ENCODE measurements at regions not wholly inside any gene's neighbourhood (a gene's known extent, or its start where the extent isn't known, plus 50 kb on each side); places are given as distances from the start of the nearest gene placed in this dataset.

DNA sequence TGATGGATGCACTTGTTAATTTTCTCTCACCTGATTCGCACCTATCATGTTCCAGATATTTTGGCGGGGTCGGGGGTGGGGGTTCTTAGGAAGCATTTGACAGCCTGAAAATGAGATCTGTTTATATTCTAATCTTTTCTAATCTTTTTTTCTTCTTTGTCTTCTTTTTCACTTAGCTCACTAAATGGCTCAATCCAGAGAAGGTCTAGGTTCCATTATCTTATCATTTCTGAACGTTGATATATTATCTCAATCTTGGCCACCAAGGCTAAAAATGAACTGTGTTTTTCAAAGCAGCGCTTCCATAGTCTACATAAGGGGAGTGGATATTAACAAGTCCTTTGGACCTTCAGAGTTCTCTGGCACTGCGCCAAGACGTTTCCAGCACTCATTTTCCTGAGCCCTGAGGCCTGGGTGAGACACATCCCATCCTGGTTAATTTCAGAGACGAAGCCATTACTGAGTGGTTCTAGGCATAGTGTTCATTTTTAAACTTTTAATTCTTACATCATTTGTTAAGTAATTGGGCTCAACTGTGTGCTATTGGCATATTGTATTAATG lies 229.0 kb downstream of the SOX11 start:
- no peak for DNase-seq

DNA sequence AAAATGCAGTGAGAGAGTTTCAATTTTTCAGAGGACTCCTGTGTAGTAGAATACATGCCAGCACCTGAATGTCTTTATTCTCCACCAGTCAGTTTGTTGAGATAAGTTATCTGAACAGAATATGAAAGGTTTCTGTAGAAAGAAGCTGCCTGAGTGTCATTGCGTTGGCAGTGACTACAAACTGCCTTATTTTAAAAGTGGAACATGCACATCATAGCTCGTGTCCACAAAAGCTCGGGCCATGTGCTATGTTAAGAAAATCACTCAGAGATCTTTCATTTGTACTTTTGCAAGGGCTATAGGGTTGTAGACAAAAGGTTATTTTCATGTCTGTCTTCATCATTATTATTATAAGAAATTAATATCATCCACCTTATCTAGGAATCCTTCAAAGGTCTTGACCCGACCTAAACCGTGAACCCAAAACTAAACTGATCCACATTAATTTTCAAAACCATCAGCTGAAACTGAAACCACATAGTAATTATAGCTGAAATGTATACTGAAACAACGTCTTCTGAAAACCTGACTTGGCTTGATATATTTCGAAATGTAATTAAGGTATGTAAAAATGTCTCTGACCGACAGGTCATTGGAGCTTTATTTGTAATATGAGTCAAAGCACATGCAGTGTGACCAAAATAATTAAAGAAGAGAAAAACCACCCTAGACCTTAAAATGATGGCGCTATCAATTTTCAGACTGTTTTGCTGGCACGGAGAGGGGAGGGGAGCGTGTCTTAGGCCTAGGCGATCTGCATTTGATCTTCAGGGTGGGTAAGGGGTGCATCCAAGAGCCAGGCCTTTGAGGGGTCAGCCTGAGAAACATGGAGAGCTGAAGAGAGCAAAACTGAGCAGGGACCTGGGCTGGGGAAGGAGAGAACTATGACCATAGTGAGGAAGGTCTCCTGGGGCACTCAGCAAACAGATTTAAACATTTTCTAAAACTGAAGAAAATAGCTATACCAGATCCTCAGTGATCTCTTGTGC lies 232.1 kb downstream of the SOX11 start:
- DNase-seq = no peak

DNA sequence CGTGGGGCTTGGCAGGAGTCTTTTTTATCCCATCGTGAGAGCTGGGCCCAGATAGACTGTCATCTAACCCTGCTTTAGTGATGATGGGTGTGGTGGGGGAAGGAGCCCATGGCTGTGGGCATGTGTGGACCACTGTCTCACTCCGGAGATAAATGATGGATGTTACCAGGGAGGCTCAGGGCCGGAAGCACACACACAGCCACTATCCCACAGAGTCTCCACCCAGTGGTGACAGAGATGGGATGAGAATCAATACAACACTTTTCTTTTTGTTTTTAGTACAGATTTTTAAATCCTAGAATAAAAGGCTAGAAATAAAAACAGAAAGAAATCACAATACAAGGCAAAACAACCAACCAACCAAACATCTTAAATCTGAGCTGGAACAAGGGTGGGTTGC lies 233.4 kb downstream of the SOX11 start:
- DNase-seq = no peak

DNA sequence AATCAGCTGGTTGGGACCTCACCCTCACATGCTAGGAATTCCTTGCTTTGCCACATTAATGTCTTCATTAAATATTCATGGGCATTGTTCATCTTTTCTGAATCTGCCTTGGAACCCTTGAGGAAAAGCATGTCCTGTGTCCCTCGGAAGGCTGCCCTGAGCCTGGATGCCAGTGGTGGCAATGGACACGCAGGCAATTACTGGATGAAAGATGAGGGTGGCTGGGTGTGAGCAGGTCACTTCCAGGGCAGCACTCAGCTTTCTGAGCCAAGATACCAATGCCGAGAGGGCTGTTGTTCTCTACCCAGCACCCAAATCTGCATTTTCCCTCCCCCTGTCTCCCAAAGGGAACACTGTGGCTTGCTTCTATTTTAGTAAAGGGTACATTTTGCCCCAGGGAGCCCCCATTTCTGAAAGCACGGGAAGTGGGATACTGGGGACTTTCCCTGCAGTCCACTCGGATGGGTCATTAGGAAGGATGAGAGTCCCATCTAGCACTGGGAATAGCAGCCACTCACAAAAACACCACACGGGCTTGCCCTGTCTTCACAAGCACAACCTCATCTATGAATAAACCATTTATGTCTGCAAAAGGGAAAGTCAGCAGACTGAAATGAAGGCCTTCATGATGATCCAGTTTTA lies 234.8 kb downstream of the SOX11 start:
- DNase-seq = no peak

DNA sequence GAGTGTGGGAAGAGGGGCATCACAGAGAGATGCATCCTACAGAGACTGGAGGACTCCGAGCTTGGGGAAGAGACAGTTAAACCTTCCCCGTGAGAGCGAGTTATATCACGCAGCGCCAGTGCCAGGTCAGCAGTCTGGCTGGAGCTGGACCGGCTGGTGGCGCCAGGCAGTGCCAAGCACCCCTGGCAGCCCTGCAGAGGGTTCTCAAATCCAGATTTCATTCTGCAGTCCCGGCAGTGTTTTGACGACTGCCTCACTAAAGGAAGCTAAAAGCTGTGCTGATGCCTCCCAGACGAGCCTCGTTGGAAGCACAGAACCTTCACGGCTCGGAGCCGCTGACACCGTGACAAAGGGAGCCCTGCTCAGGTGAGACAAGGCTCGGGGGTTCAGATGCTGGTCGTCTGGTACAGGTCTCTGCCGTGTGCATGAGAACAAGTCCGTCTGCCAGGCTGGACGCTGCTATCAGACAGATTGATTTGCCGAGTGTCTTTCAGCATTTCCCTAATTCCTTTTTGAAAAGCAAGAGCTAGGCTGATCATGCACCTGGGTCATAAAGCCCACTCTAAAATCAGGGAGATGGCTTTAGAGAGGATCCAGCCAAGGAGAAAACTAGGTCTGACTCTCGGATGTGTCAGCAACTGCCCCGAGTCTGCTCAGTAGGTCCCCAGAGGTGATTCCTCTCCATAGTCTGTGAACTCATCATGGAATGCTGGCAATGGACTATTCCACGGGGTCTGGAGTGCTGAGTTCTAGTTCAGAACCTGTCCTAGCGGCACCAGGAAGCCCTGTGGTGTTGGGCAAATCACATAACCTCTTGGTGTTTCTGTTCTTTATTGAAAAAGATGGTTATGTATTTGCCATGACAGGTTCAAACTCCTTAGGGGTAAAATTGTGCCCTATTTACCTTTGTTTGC lies 240.6 kb downstream of the SOX11 start:
- no peak for DNase-seq

DNA sequence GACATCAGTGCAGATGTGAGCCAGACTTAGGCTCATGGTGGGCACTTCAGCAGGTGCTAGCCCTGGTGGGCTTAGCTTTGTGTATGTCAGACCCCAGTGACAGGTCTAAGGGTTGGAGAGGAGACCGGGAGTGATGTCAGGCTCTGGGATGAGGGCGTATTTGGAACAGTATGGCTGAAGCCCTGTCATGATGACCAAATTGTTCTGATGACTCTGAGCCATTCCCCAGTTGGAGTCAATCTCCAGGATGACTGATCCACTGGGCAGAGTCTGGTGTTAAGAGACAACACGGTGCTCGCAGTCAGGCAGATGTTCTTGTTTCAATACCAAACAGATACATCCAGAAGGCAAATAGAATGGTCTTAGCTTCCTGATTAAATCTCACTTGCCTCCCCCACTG lies 241.5 kb downstream of the SOX11 start:
- DNase-seq = no peak

DNA sequence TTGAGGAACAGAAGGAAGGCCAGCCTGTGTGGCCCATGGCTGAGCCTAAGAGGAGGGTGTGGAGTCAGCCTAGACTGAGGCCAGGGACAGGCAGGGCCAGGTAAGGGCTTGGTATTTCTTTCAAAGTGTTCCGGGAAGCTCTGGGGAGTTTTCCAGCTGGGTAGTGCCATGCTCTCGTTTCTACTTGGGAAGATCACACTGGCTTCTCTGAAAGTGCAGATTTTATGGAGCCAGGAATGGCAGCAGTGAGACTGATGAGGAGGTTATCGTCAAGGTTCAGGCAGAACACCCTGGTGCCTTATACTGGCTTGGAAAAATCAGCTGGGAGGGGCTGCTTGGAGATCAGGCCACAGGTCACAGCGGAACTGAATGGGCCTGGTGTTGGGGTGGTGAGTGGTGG lies 245.1 kb downstream of the SOX11 start:
- no peak for DNase-seq

DNA sequence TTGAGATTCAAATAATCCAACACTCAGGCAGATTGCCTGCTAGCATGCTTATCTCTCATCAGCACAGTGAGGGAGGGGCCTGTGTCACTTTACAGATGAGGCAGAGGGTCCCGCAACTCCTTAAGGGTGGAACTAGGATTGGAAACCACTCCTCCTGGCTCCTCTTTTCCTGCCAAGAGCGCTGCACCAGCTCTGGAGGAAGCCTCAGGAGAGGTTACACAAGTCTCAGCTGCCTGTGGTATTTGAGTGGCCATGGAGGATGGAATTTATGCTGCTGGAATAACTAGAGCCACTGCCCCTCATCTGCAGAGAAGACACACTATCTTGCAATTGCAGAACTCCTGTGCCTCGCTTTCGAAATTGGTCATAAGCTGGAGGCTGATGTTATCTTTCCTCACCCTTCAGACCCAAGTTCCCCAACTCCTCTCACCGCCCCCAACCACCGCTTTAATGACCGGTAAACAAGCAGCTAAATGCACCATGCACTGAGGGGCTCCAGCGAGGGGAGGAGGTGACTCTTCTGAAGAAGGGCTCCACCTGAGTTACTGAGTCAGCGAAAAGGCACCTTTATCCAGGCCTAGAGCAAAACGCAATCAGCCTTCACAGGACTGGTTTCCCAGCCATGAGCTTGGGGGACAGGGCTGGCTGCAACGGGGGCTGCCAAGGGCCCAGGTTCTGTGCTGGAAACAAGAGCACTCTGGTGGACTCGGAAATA lies 245.8 kb downstream of the SOX11 start:
- no peak for DNase-seq

DNA sequence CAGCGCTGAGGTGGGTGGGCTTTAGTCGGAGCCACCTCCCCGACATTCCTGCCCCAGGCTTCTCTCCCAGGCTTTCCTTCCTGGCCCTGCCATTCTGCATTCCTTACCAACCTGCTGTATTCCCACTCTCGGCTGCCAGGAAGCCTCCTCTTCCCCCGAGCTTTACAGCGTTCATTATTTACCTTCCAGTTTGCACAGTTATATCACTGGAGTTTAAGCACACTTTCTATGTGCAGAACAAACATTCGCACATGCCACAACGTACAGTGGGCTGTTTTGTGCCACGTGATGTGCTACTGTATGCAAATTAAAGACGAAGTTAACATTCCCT lies 246.3 kb downstream of the SOX11 start:
- no peak for DNase-seq

DNA sequence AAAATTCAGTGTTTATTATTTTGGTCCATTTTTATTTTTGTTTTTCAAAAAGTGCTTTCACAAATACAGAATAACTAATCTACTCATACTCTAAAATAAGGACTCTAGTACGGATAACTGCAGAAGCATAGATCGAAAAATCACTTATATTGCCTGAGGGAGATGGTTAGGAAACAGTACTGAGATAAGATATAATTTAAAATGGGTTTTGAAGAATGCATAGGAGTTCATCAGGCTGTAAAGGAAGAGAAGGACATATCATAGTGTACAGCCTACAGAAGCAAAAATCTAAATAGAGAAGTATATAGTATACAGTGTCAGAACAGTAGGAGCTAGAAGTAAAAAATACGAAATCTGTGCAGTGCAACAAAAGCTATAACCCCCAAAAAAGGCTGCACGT lies 247.4 kb downstream of the SOX11 start:
- no peak for DNase-seq

DNA sequence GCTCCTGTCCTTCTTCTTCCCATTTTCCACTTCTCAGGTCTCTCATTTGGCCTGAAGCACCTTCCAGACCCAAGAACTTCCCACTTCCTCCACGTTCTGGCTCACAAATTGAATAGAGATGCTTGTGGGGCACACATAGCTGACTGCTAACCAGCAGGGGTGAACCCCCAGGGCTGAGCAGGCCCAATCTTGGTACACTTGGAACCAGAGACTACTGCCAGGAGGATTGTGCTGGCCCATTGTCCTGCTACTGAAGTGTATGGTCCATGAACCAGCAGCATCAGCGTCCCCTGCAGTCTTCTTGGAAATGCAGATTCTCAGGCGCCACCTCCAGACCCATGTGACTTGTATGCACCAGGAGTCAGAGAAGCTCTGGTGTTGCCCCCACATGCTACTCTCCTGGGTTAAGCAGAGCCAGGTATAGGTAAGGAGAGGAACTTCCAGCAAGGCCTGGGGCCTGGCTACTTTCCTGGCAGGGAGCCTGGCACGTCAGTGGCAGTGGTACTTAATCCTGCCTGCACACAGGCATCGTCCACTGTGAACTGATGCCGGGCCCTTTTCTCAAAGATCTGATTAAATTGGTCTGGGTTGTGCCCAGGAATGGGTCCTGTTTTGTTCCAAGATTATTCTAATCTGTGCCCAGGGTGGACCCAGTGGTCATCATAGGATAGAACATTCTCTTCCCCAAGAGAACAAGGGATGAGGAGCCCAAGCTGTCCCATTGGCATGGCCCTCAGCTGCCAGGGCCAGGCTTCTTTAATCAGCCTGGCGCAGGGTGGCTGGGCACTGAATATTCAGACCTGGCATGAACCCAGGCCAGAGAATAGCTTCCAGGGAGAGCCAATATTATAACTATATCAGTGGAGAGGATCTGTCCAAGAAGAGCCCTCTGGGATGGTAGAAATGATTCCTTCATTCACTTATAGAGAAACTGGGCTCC lies 248.7 kb downstream of the SOX11 start:
- DNase-seq = no peak

DNA sequence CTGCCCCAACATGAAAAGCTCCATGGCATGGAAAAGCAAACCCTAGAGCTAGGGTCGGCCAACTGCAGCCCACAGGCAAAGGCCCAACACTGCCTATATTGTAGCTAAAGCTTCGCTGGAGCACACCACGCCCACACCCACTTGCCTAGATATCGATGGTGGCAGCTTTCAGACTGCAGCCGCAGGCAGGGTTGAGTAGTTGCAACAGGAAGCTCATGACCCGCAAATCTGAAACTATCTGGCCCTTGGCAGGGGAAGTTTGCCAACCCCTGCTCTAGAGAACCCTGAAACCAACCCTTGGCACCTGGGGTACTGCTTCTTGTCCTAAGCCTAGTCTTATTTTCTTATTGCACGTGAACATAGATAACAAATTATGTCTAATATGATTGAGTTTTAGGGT lies 250.0 kb downstream of the SOX11 start:
- no peak for DNase-seq

DNA sequence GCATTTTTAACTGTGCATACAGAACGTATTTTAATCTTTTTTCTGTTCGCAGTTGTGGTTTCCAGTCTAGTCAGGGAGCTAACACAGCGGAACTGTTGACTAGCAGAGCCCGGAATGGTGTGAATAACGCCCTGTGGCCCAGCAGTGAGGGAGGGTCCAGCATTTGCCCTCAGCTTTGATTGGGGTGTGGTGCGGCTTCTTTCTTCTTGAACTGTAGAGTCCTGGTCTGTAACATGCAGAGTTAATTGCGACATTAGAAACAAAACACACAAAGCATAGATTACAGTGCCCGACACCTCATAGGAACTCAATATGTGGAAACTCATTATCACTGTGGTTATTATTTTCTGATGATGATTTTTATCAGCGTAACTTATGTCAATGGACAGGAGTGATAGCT lies 253.6 kb downstream of the SOX11 start:
- no peak for DNase-seq

DNA sequence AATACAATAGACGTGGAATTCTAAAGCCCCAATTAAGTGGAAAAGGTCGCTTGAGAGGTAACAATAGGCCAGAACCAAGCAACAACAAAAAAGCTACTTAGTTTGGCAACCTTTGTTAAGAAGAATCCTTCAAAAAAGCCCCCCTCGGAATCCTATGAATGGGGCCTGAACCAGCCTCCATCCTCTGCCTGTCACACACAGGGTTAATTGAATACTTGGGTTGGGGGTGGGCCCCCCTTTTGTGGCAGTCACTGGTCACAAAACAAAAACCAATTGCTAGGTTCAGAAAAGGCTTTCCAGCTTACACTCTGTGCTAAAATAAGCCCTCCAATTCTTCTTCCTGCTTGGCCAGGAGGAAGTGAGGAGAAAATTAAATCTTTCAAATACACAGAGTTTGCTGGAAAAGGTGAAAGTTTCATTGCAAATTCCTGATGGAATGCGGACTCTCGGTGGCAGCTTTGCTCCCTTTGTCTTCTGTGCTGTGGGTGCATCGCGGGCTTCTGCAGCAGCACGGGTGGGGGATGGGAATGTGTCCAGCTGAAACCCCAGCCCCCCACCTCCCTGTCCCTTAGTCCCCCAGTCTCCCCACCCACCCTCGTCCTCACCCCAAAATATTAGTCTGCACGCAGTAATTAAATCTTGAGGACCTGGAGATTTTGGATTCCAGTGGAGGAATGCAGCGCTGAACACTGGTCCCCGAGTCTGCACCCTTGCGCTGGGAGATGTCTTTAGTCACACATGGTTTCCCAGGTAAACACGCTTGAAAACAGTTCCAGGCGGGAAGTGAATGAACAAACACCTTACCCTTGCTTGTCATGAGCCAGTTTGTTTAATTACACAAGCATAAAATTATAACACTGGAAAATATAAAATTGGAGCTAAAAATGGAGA lies 254.3 kb downstream of the SOX11 start:
- no peak for DNase-seq

DNA sequence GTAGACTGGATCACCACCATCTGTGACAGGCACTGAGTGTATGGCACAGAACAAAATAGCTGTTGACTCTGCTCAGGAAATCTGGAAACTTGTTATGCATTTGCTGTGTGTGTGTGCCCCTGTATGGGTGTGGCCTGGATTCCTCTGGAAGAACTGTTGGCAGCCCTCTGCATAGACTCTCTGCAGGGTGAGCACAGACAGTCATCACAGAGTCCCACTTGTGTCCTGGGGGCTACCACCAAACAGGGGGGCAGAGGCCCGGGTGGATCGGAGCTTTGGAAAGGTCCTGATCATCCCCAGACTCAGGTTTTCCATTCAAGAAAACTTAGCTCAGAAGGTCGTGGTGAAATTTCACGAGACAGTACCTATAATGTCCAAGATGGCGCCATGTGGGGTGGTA lies 258.6 kb downstream of the SOX11 start:
- DNase-seq = no peak

DNA sequence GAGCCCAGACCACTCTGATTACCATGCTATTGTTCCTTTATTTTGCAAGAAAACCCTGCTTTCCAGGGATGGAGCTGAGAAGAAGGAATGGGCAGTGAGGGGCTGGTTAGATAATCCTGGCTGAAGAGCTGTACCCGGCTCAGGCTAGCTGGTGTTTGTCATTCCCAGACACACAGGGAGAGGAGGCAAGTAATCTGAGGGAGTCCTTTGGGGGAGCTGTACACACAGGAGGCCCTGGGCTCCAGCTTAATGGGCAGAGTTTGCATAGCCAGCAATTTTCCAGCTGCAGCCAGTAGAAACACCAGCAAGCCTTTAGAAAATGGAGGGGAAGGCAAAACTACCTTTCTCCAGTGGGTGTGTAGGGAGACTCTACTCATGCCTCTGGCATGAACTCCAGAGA lies 259.3 kb downstream of the SOX11 start:
- DNase-seq = no peak

DNA sequence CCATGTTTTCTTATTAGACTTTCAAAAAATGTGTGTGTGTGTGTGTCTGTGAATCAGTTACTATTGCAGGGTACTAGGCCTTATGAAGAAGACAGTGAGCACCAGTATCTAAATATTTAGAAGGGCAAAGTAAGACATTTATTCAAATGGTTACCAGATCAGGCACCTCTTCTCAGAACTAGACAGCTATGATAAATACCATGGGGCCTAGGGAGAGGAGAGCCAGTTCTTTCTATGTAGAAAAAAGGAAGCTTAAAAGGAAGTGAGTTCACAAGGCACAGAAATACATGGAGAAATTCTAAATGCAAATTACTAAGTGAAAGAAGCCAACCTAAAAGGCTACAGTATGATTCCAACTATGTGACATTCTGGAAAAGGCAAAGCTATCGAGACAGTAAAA lies 261.3 kb downstream of the SOX11 start:
- DNase-seq = no peak

DNA sequence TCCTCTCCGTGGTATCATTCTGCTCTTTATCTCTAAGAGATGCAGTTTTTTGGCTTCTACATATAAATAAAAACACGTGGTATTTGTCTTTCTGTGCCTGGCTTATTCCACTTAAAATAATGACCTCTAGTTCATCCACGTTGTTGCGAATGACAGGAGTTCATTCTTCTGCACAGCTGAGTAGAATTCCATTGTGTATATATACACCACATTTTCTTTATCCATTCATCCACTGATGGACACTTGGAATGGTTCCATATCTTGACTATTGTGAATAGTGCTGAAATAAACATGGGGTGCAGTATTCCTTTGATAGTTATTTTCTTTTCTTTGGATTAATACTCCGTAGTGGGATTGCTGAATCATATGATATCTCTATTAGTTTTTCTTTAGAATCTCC lies 262.3 kb downstream of the SOX11 start:
- no peak for DNase-seq

DNA sequence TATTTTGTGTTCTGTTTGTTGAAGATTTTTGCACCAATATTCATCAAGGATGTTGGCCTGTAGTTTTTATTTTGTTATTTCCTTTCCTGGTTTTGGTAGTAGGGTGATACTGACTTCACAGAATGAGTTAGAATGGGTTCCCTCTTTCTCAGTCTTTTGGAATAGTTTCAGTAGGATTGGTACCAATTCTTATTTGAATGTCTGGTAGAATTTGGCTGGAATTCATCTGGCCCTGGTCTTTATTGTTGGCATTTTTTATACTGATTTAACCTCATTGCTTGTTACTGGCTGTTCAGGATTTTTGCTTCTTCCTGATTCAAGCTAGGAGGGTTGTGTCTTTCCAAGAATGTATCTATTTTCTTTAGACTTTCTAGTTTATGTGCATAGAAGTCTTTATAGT lies 263.7 kb downstream of the SOX11 start:
- no peak for DNase-seq
